NCI-H2171 (cell line): ENCODE measurements at regions not wholly inside any gene's neighbourhood (a gene's known extent, or its start where the extent isn't known, plus 50 kb on each side); places are given as distances from the start of the nearest gene placed in this dataset.
"Not testable (repeated sequence)": the region's sequence is repeated elsewhere in the genome, so short reads cannot be mapped to it uniquely, and the experiment has no call there.

ENCODE experiments used
- DNase-seq: peaks from one replicate; lab custom pipeline; 2025; lab: John Stamatoyannopoulos, UW

DNA sequence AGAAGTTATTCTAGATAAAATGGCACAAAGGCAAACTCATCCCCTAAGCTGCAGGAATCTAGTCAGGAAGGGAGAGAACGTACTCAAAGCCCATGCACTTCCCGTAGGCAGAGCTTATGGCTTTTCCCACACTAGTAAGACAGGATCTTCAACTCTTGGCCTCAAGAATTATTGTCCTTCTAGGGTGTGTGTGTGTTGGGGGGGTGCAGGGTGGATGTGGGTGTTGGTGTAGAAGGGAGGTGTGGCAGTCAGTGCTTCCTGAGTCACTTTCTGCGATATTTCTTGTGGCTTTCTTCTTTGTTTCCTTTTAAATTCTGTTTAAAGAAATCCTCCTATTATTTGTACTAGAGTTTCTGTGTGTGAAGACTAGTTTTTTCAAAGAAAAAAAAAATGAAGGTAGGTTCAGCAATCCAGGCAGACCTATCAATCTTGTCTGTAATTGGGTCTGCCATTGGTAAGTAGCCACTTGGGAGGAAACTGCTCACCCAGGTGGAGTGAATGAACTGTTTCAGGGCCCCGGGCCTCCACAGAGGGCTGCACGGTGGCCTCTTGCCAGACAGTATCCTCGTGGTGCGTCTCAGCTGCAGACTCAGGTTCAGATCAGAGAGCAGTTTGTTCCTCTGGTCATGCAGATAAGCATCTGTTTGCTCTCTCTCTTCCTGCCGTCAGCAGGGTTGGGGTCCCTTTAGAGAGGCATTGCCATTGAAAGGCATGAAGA is 131.9 kb downstream of the NPR3 start:
- DNase-seq: no peak

DNA sequence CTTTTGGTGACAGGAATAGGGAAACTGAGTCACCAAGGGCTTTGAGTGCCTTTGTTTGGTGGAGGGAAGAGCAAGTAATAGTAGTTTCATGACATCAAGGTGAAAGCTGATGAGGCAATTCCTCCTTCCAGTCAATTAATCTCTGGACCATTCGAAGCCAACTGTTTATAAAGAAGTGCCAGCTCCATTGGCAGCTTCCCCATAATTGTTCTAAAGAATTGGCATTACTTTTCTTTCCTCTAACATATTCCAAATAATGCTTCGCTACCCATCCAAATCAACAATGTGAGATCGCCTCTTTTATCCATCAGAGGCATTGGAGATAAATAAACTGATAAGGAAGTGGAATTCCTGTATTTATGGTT is 132.4 kb downstream of the NPR3 start:
- DNase-seq: no peak

- DNase-seq: no peak
Observed at GRCh38 chr5:32845171-32845570, 134.1 kb downstream of the NPR3 start.

DNA sequence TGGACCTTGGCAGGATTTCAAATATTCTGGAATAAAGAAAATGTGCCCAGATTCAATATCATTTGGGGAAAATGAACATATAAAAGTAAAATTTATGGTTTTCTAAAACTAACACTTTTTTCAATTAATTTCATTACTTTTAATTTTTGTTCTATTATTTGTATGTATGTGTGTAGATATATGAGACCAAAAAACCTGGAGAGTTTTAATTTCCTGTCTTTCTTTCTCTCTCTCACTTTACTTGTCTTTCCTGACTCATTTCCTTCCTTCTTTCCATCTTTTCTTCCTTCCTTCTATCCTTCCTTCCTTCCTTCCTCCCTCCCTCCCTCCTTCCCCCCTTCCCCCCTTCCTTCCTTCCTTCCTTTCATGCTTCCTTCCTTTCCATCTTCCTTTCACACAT is 137.0 kb downstream of the NPR3 start:
- no peak for DNase-seq

DNA sequence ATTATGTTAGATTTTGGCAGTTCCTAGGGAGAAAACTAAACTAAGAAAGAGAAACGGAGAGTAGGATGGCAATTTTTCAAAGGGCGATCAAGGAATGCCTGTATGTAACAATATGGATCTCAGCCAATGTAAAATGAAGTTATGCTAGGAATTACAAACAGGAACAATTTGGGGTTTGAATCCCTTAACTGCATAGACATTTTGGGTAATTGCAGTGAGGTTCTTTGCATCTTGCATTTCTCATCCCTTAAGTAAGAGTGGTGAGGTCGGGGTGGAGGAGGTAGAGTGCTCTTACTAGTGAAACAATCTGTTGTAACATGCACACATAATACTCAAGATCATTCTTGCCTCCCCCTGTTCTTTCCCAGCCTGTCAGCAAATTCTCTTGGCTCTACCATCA is 137.6 kb downstream of the NPR3 start:
- DNase-seq: no peak

- DNase-seq: no peak
Observed at GRCh38 chr5:32850817-32851496, 139.8 kb downstream of the NPR3 start.

- no peak for DNase-seq
Observed at GRCh38 chr5:32851559-32852173, 140.5 kb downstream of the NPR3 start.

DNA sequence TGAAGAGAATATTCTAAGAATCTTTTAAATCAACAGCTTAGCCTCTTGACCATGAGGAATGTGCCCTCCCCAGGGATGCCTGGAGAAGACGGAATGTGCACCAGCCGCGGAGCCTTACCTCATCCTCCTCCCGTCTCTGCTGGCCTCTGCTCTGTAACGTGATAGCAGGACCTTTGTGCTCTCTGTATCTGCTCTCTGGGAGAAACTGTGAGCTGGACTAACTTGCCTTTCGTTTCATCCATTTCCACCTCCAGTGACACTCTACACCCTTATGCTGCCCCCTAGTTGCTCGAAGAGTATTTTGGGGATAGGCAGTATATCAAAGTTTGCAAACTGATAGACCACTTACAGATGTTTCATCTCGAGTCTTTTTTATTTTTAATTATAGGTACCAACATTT is 141.4 kb downstream of the NPR3 start:
- no peak for DNase-seq

DNA sequence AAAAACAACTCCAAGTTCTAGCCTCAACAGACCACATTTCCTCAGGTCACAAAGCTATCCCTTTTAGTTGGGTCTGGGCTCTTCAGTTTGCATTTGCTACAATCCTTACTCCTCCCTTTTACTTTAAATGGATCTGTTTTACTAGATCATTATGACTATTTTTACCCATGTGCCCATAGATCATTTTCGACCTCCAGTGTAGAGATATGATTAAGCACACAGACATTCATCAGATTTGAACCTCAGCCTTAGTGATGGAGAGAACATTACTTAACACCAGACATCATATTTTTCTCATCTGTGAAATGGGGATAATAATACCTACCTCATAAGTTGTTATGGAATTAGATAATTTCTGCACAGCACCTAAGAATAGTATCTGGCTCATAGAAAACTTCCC is 141.9 kb downstream of the NPR3 start:
- DNase-seq: no peak

- no peak for DNase-seq
Observed at GRCh38 chr5:32854473-32854872, 143.4 kb downstream of the NPR3 start.

- DNase-seq: no peak
Observed at GRCh38 chr5:32859211-32859641, 148.1 kb downstream of the NPR3 start.

GRCh38 chr5:32865475-32865874 is 154.4 kb downstream of the NPR3 start:
- no peak for DNase-seq

- no peak for DNase-seq
Observed at GRCh38 chr5:32866138-32866537, 155.0 kb downstream of the NPR3 start.

DNA sequence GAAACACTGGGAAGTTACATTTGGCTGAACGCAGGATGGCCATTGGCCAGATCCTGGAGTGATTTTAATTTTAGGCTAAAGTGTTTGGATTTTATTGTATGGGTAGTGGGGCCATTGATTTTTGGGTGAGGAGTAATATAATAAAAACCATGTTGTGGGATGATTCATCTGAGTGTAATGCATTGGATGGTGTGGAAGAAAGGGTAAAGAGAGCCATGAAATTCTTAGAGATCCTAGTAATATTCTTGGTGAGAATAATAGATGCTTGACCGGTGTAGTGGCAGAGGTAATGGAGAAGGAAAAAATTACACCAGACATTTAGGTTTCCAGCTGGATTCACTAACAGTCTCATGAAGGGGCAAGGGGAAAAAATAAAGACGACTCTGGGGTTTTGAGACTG is 158.1 kb downstream of the NPR3 start:
- no peak for DNase-seq

GRCh38 chr5:32876791-32877190 is 165.7 kb downstream of the NPR3 start:
- DNase-seq: no peak

- DNase-seq: not testable (repeated sequence)
Observed at GRCh38 chr5:32879364-32879763, 168.2 kb downstream of the NPR3 start.

DNA sequence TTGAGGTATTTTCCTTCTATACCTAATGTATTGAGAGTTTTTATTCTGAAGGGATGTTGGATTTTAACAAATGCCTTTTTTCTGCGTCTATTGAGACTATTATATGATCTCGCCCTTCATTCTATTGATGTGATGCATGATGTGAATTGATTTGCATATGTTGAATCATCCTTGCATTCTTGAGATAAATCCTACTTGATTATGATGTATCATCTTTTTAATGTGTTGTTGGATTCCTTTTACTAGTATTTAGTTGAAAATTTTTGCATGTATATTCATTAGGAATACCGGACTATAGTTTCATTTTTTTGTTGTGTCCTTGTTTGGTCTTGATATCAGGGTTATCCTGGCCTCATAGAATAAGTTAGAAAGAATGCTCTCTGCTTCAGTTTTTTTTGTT is 169.7 kb downstream of the NPR3 start:
- no peak for DNase-seq

- no peak for DNase-seq
Observed at GRCh38 chr5:32887390-32887789, 176.3 kb downstream of the NPR3 start.

GRCh38 chr5:32889078-32889477 is 178.0 kb downstream of the NPR3 start:
- no peak for DNase-seq

GRCh38 chr5:32903613-32904012 is 192.5 kb downstream of the NPR3 start:
- DNase-seq: no peak

- no peak for DNase-seq
Observed at GRCh38 chr5:32908641-32909040, 197.5 kb downstream of the NPR3 start.

DNA sequence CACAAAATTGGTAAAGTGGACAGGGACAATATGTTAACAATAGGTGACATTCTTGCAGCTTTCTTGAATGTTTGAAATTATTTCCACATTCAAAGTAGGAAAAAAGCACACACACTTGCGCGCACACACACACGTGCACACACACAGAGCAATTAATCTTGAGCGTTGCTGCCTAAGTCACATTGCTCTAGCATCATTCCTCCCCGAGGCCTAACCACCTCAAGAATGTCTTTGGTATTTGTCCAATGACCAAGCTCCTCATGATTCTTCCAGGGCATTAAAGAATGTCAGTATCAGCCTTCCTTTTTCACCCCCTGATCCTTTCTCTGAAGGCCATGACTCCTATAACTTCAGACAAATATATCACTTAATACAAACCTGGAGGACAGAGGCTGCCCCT is 198.1 kb downstream of the NPR3 start:
- no peak for DNase-seq

- no peak for DNase-seq
Observed at GRCh38 chr5:32916648-32917047, 205.5 kb downstream of the NPR3 start.

- no peak for DNase-seq
Observed at GRCh38 chr5:32928761-32929160, 217.6 kb downstream of the NPR3 start.
